K562 (cell line): ENCODE measurements at regions not wholly inside any gene's neighbourhood (a gene's known extent, or its start where the extent isn't known, plus 50 kb on each side); places are given as distances from the start of the nearest gene placed in this dataset.

Experiments
- ATAC-seq: fragments of 200-7000 bp; cut with Tn5 transposase; 3 replicates; pipeline ENCODE4 v1.9.1; 2020; ENCODE audit warnings: moderate library complexity
- BruUV-seq: library from RNA; stranded (reverse); fragments of 400-500 nt; replicated peaks from 2 replicates; lab custom pipeline; 2021; lab: Mats Ljungman, UMichigan
- CTCF ChIA-PET: fragments of 300-600 bp; formaldehyde crosslinking; extraction: SDS; loops from one replicate; lab custom pipeline; 2021; ENCODE audit warnings: low intra/inter-chr PET ratio; lab: Yijun Ruan, JAX
- POLR2A ChIA-PET: fragments of 300-600, 350-650 bp; sonication (Branson Sonifier 250); formaldehyde crosslinking; extraction: SDS; loops from one replicate; lab custom pipeline; 2021; ENCODE audit warnings: antibody characterized with exemption, inconsistent platforms; lab: Yijun Ruan, JAX
- DNase-seq, 4 experiments: peaks; one replicate each; pipeline versions ENCODE4 v3.0.0 to v3.0.0-alpha.2; 2011 to 2018; ENCODE audit warnings: low spot score in 3 of 4, mixed read lengths in 3 of 4; ENCODE audit errors: extremely low read depth in 1 of 4
- FAIRE-seq: peaks from 2 replicates; lab custom pipeline; 2011; peaks lifted over from hg19 to GRCh38; lab: Jason Lieb, UNC
- H2AFZ ChIP-seq: 2 replicates; pipeline ENCODE4 v1.6.0; 2011; ENCODE audit warnings: low read depth, low read length, control low read depth, inconsistent platforms
- H3K27ac ChIP-seq: fragments of 200-600 bp; 3 replicates; pipeline ENCODE4 v1.8.0; 2011; ENCODE audit warnings: low read depth, mild to moderate bottlenecking, control low read depth, inconsistent platforms, low read length, moderate library complexity, mixed read lengths; ENCODE audit errors: extremely low read depth
- H3K27me3 ChIP-seq, 2 experiments: fragments of 300-600 bp in 1 of 2; 2 replicates in 1 of 2; 3 replicates in 1 of 2; pipeline versions ENCODE4 v1.6.0 to v1.8.0; 2011; ENCODE audit warnings: inconsistent platforms in 2 of 2, low read length in 2 of 2, mild to moderate bottlenecking in 1 of 2, mixed read lengths in 1 of 2, moderate library complexity in 1 of 2; ENCODE audit not compliant: control insufficient read depth in 2 of 2, insufficient read depth in 2 of 2
- H3K36me3 ChIP-seq: fragments of 300-600 bp; 3 replicates; pipeline ENCODE4 v1.8.0; 2011; ENCODE audit warnings: mild to moderate bottlenecking, low read length, inconsistent platforms; ENCODE audit not compliant: control insufficient read depth, insufficient read depth
- H3K4me1 ChIP-seq, 2 experiments: fragments of 200-600 bp in 1 of 2; replicated peaks in 1 of 2; 2 replicates in 1 of 2; 3 replicates in 1 of 2; pipeline versions ENCODE4 v1.5.1 to v1.8.0; 2011; ENCODE audit warnings: inconsistent platforms in 2 of 2, low read length in 2 of 2, mild to moderate bottlenecking in 1 of 2, mixed read lengths in 1 of 2, moderate library complexity in 1 of 2; ENCODE audit not compliant: control insufficient read depth in 2 of 2, insufficient read depth in 2 of 2
- H3K4me2 ChIP-seq: 2 replicates; pipeline ENCODE4 v1.6.1; 2011; ENCODE audit warnings: low read length, control low read depth, inconsistent platforms, mixed read lengths; ENCODE audit not compliant: insufficient read depth
- H3K4me3 ChIP-seq: fragments of 200-600 bp; sonication (generic), shearing (Covaris generic); 2 replicates; pipeline ENCODE4 v1.5.1; 2016; ENCODE audit warnings: control low read depth, inconsistent platforms
- H3K79me2 ChIP-seq: fragments of 200-600 bp; 3 replicates; pipeline ENCODE4 v1.8.0; 2011; ENCODE audit warnings: low read length, inconsistent platforms; ENCODE audit not compliant: control insufficient read depth, insufficient read depth
- H3K9ac ChIP-seq, 2 experiments: 2 replicates each; pipeline versions ENCODE4 v1.6.0 to v1.6.1; 2011; ENCODE audit warnings: low read depth in 2 of 2, low read length in 2 of 2, control low read depth in 1 of 2, inconsistent platforms in 1 of 2, mild to moderate bottlenecking in 1 of 2, mixed read lengths in 1 of 2; ENCODE audit not compliant: insufficient read depth in 1 of 2
- H3K9me1 ChIP-seq: one replicate; pipeline ENCODE4 v1.6.0; 2011; ENCODE audit warnings: inconsistent platforms, mild to moderate bottlenecking, low read length, moderate library complexity; ENCODE audit not compliant: control insufficient read depth, insufficient read depth
- H3K9me3 ChIP-seq: replicated peaks from 2 replicates; pipeline ENCODE4 v1.5.1; 2011; ENCODE audit warnings: low read depth, low read length, inconsistent platforms; ENCODE audit not compliant: control insufficient read depth, insufficient read depth
- H4K20me1 ChIP-seq: replicated peaks from 2 replicates; pipeline ENCODE4 v1.6.1; 2011; ENCODE audit warnings: low read length, inconsistent platforms, mixed read lengths; ENCODE audit not compliant: control insufficient read depth, insufficient read depth
- CXXC5 ChIP-seq: fragments of 250-450 bp; sonication (Bioruptor Pico); IDR thresholded peaks from 2 replicates; pipeline ENCODE4 v1.8.0; 2022; ENCODE audit warnings: inconsistent platforms, mild to moderate bottlenecking, moderate library complexity
- ELF1 ChIP-seq: fragments of 200-800 bp; sonication (Bioruptor generic); IDR thresholded peaks from 2 replicates; pipeline ENCODE4 v1.6.1; 2016; ENCODE audit warnings: missing genetic modification characterization, missing compliant biosample characterization
- ESRRA ChIP-seq: fragments of 450-650 bp; IDR thresholded peaks from 2 replicates; pipeline ENCODE4 v1.6.1; 2014; ENCODE audit warnings: low read depth, mild to moderate bottlenecking, moderate library complexity, borderline replicate concordance
- EZH2 ChIP-seq: IDR thresholded peaks from 2 replicates; pipeline ENCODE4 v1.6.1; 2012; ENCODE audit warnings: low read depth, mild to moderate bottlenecking, inconsistent platforms, low read length, borderline replicate concordance
- LEF1 ChIP-seq: fragments of 450-650 bp; IDR thresholded peaks from 2 replicates; pipeline ENCODE4 v1.6.1; 2016; ENCODE audit warnings: mild to moderate bottlenecking
- POLR2H ChIP-seq: IDR thresholded peaks from 2 replicates; pipeline ENCODE4 v1.6.1; 2016; ENCODE audit warnings: missing genetic modification characterization, low read depth, mild to moderate bottlenecking, control low read depth, missing compliant biosample characterization, moderate library complexity
- PTBP1 ChIP-seq: fragments of 200-400 bp; formaldehyde crosslinking; IDR thresholded peaks from 2 replicates; pipeline ENCODE4 v1.6.1; 2017; ENCODE audit warnings: low read depth, low read length
- RBM14 ChIP-seq: fragments of 200-400 bp; formaldehyde crosslinking; IDR thresholded peaks from 2 replicates; pipeline ENCODE4 v1.6.1; 2018; ENCODE audit warnings: low read depth, mild to moderate bottlenecking, low read length, moderate library complexity, borderline replicate concordance; ENCODE audit not compliant: insufficient read depth
- ZNF165 ChIP-seq: fragments of 250-450 bp; sonication (Bioruptor Pico); IDR thresholded peaks from 2 replicates; pipeline ENCODE4 v1.4.0; 2020; ENCODE audit warnings: borderline replicate concordance
- ZNF431 ChIP-seq: sonication (generic); formaldehyde crosslinking; IDR thresholded peaks from 2 replicates; pipeline ENCODE4 v1.8.0; 2022; ENCODE audit warnings: mild to moderate bottlenecking, missing genetic modification reagents
- ZNF586 ChIP-seq: fragments of 450-650 bp; formaldehyde crosslinking; conservative IDR thresholded peaks from 2 replicates; pipeline ENCODE4 v1.4.0; 2020; ENCODE audit warnings: mild to moderate bottlenecking, moderate library complexity
- WGBS: fragments of 100-300 bp; shearing (Covaris generic); methylation state at CpG from one replicate; pipeline ENCODE4 v1.1.6; 2016; ENCODE audit warnings: low coverage, mixed read lengths; ENCODE audit not compliant: insufficient coverage; ENCODE audit errors: missing lambda C conversion rate; 5-methylcytosine and 5-hydroxymethylcytosine counted together
- in situ Hi-C: fragments of 300-500 bp; cut with MboI; formaldehyde crosslinking; loops from 4 replicates; pipeline ENCODE4 v1.15.0; 2018; ENCODE audit warnings: inconsistent platforms, mixed read lengths
- intact Hi-C: fragments of 100-400 bp; cut with micrococcal nuclease; formaldehyde crosslinking; loops from 2 replicates; pipeline ENCODE4 v1.14.2; 2022
- TF ChIP-seq, protein P1 (sequence below), 2 experiments: fragments of 450-650 bp; IDR thresholded peaks; 2 replicates each; pipeline ENCODE4 v1.6.1; 2016; ENCODE audit warnings: mild to moderate bottlenecking in 2 of 2, borderline replicate concordance in 1 of 2, low read depth in 1 of 2, moderate library complexity in 1 of 2
- TF ChIP-seq, protein P2 (sequence below): fragments of 450-650 bp; IDR thresholded peaks from 2 replicates; pipeline ENCODE4 v1.6.1; 2017; ENCODE audit warnings: mild to moderate bottlenecking, moderate library complexity

DNA sequence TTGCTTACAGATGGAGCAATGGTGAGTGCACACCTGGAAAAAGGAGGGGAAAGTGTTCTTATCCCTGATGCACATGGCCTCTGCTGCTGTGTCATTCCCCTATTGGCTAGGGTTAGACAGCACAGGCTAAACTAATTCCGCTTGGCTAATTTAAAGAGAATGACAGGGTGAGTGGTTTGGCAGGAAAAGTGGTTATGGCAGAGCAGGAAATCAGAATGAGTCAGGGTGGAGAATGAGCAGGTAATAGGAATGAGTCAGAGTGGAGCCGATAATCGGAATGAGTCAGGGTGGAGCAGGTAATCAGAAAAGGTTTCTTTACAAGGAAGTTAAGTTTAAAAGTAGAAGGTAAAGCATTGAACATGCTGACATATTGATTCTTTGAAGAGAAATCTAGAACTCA, 355.5 kb upstream of the HTR1E start:
- CTCF ChIA-PET: no interaction called here
- Histone ChIP-seq H3K4me3 (no peak overlapping the region), H3K27me3 (no peaks in the 10 kb centered on the region), H3K9ac (no peak overlapping the region), H3K79me2 (no peaks in the 10 kb centered on the region), H3K4me2 (no peak overlapping the region), H3K9me3 (peaks cover 2% of the 10 kb centered on the region; the same call in 1 of the 2 replicates), H3K9me1 (no peaks in the 10 kb centered on the region), H4K20me1 (no peaks in the 10 kb centered on the region), H2AFZ (no peak overlapping the region), H3K36me3 (no peaks in the 10 kb centered on the region), H3K4me1 (no peaks in the 10 kb centered on the region), H3K27ac (no peak overlapping the region)
- 0% methylated on average over 3 of the region's 3 CpGs for WGBS
- BruUV-seq: no TSS peak
- FAIRE-seq (no peak), ATAC-seq (no peak), DNase-seq (no peak)
- POLR2A ChIA-PET: no interaction called here
- intact Hi-C loops (no loop called here), in situ Hi-C loops (no loop called here)
- no peak for TF ChIP-seq ESRRA
- TF ChIP-seq EZH2: no peak
- TF ChIP-seq ZNF165 (CRISPR knock-in tag): no peak
- TF ChIP-seq PTBP1: no peak
- no peak for TF ChIP-seq RBM14
- TF ChIP-seq, protein P1, sequence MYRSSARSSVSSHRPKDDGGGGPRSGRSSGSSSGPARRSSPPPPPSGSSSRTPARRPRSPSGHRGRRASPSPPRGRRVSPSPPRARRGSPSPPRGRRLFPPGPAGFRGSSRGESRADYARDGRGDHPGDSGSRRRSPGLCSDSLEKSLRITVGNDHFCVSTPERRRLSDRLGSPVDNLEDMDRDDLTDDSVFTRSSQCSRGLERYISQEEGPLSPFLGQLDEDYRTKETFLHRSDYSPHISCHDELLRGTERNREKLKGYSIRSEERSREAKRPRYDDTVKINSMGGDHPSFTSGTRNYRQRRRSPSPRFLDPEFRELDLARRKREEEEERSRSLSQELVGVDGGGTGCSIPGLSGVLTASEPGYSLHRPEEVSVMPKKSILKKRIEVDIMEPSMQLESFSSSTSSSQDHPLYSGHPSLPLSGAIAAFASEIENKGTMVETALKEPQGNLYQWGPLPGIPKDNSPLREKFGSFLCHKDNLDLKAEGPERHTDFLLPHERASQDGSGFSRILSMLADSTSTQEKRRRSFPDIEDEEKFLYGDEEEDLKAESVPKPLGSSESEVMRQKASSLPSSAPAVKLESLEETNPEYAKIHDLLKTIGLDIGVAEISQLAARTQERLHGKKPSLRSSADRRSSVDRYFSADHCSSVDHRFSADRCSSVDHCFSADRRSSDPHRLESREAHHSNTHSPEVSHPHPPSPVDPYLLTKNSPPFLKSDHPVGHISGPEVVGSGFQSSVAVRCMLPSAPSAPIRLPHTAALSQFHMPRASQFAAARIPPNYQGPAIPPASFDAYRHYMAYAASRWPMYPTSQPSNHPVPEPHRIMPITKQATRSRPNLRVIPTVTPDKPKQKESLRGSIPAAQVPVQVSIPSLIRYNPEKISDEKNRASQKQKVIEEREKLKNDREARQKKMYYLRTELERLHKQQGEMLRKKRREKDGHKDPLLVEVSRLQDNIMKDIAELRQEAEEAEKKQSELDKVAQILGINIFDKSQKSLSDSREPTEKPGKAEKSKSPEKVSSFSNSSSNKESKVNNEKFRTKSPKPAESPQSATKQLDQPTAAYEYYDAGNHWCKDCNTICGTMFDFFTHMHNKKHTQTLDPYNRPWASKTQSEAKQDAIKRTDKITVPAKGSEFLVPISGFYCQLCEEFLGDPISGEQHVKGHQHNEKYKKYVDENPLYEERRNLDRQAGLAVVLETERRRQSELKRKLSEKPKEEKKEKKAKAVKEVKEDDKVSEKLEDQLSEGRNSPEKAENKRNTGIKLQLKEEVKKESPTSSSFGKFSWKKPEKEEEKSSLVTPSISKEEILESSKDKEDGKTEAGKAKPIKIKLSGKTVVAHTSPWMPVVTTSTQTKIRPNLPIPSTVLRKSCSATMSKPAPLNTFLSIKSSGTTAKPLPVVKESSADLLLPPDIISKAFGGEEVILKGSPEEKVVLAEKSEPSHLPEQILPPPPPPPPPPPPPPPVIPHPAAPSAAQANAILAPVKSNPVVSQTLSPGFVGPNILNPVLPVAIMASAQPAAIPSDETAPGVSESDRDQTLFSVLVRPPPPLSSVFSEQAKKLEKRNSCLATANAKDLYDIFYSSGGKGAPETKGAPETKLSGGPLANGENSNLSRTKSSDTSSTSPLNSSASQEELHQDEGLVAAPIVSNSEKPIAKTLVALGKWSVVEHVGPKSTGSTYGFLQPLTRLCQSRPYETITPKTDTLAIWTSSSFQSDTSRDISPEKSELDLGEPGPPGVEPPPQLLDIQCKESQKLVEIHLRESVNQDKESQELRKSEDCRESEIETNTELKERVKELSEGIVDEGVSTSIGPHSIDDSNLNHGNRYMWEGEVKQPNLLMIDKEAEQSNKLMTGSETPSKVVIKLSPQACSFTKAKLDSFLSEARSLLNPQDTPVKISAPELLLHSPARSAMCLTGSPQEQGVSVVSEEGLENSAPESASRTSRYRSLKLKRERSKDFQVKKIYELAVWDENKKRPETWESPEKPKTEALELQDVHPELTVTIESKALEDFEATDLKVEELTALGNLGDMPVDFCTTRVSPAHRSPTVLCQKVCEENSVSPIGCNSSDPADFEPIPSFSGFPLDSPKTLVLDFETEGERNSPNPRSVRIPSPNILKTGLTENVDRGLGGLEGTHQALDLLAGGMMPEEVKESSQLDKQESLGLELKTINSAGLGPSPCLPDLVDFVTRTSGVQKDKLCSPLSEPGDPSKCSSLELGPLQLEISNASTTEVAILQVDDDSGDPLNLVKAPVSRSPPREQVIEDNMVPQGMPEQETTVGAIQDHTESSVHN (IDR thresholded peaks at IDR 0.05; ENCODE audit: borderline replicate concordance in 1 of 2, low read depth in 1 of 2): no peak
- TF ChIP-seq LEF1: no peak
- no peak for TF ChIP-seq ZNF586 (CRISPR knock-in tag)
- TF ChIP-seq POLR2H (tag): no peak
- TF ChIP-seq CXXC5 (CRISPR knock-in tag): no peak
- TF ChIP-seq ELF1: no peak
- TF ChIP-seq ZNF431 (CRISPR knock-in tag): no peak
- TF ChIP-seq, protein P2, sequence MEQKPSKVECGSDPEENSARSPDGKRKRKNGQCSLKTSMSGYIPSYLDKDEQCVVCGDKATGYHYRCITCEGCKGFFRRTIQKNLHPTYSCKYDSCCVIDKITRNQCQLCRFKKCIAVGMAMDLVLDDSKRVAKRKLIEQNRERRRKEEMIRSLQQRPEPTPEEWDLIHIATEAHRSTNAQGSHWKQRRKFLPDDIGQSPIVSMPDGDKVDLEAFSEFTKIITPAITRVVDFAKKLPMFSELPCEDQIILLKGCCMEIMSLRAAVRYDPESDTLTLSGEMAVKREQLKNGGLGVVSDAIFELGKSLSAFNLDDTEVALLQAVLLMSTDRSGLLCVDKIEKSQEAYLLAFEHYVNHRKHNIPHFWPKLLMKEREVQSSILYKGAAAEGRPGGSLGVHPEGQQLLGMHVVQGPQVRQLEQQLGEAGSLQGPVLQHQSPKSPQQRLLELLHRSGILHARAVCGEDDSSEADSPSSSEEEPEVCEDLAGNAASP: no peak
